ENCODE measurements at regions not wholly inside any gene's neighbourhood (a gene's known extent, or its start where the extent isn't known, plus 50 kb on each side); places are given as distances from the start of the nearest gene placed in this dataset.
A peak's percentile ranks its signal among the peaks of the same experiment; 100 is the strongest.

GRCh38 chr10:46236941-46237681 is 49.7 kb upstream of the ANTXRL start:
- Histone ChIP-seq H3K27me3 (ENCODE audit: control insufficient read depth in 3 of 3, insufficient read depth in 3 of 3, low read length in 2 of 3) (no peaks in the 10 kb centered on the region), H3K4me3 (no peak overlapping the region), H3K27ac (ENCODE audit: low read depth in 1 of 2, low read length in 1 of 2) (no peak overlapping the region), H3K9me3 (ENCODE audit: control insufficient read depth in 4 of 4, insufficient read depth in 3 of 4, low read length in 3 of 4) (peaks cover 0 to 2% (median 0%) of the 10 kb centered on the region in 4 donors), H3K9ac (ENCODE audit: insufficient read depth in 1 of 2, low read length in 2 of 2) (no peak overlapping the region), H3K4me1 (ENCODE audit: control insufficient read depth in 5 of 5, insufficient read depth in 5 of 5, low read length in 5 of 5) (peaks cover 0 to 5% (median 0%) of the 10 kb centered on the region in 5 donors), H3K36me3 (ENCODE audit: control insufficient read depth in 4 of 4, insufficient read depth in 4 of 4, low read length in 4 of 4) (no peaks in the 10 kb centered on the region)
- 92 to 97% methylated on average over 5 of the region's 5 CpGs for WGBS, 2 donors
- ATAC-seq (ENCODE audit: insufficient read depth, low FRiP score) (no peak), DNase-seq (peak in 1 of 3 donors; percentile 9)
- TF ChIP-seq, protein P1, sequence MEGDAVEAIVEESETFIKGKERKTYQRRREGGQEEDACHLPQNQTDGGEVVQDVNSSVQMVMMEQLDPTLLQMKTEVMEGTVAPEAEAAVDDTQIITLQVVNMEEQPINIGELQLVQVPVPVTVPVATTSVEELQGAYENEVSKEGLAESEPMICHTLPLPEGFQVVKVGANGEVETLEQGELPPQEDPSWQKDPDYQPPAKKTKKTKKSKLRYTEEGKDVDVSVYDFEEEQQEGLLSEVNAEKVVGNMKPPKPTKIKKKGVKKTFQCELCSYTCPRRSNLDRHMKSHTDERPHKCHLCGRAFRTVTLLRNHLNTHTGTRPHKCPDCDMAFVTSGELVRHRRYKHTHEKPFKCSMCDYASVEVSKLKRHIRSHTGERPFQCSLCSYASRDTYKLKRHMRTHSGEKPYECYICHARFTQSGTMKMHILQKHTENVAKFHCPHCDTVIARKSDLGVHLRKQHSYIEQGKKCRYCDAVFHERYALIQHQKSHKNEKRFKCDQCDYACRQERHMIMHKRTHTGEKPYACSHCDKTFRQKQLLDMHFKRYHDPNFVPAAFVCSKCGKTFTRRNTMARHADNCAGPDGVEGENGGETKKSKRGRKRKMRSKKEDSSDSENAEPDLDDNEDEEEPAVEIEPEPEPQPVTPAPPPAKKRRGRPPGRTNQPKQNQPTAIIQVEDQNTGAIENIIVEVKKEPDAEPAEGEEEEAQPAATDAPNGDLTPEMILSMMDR (IDR thresholded peaks at IDR 0.05; ENCODE audit: control extremely low read depth, extremely low read depth): no peak
